Activated CD8-positive, alpha-beta memory T cell treated with anti-CD3 and anti-CD28 coated beads, Interleukin-2, amount 50 U/mL, for 24 hours (primary cell): ENCODE measurements at regions not wholly inside any gene's neighbourhood (a gene's known extent, or its start where the extent isn't known, plus 50 kb on each side); places are given as distances from the start of the nearest gene placed in this dataset.
"Not testable (repeated sequence)": the region's sequence is repeated elsewhere in the genome, so short reads cannot be mapped to it uniquely, and the experiment has no call there.

Source experiments
- DNase-seq: peaks from one replicate; pipeline ENCODE4 v3.0.0-alpha.2; 2020; ENCODE audit errors: extremely low read depth

DNA sequence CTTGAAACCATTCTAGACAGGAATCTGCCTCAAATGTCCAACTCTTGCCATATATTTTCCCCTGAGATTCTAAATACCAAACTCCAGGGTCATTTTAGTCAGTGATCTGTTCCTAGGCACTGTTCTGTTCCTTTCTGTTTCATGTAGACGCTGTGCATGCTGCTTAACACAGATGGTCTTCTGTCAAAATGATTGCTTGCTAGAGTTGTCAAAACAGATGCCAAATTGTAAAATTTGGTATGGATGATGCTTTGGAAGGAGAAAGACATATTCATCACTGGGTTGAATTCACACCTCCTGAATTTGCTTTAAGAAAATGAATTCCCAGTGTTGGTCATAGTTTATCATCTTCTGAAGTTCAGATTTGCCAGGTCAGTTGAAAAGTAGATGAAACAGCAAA, 425.9 kb downstream of the ETS1 start:
- DNase-seq = no peak

DNA sequence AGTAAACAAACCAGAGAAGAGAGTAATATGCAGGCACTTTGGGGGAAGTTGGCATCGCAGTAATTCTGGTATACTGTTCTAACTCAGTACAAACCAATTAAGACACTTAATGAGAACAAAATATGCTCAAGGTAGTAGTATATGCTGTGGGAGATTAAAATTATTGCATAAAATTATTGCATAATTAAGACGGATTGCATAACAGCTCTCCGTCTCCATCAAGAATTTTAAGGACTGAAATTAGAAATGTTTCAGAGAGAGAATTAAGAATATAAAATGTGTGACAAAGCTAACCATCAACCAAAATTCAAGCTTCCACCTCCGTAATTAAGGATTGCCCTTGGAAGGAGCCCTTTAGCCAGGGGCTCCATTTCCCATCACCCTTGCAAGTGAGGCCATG, 428.5 kb downstream of the ETS1 start:
- no peak for DNase-seq

DNA sequence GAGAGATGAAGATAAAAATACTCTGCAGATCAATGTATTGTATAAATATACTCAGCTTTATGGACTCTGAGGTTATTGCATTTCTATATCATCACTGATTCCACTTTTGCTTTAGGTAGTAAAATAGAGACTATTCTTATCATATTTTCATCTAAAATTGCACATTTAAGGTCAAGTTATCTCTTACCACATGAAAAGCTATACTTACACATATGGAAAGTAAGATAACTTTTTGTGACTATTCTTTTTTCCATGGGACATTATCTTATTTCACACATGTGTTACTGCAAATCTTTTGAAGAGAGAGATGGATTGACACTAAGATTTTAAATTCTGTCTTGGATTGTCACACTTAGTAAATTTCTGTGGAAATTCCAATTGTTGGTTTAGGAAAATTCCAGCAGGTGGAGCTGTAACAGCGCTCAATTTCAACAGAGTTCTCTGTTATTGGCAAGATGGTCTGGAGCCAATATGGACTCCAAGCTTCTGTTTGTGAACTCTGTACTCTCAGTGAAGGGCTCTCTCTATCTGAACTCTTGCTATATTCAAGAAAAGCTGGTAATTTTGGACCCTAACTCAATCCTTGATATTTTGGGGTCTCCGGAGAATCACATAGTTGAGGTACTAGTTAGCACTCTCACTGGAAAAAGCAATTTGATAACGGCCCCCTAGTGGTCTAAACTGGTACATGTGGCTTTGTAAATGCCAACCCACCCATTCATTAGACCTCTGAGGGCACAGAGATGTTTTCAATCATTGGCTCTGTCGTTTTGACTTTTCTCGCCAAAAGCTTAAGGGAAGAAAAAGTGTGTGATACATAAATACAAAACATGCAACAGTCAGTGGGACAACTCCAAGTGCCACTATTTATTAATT, 429.7 kb downstream of the ETS1 start:
- DNase-seq = peak; percentile 40

DNA sequence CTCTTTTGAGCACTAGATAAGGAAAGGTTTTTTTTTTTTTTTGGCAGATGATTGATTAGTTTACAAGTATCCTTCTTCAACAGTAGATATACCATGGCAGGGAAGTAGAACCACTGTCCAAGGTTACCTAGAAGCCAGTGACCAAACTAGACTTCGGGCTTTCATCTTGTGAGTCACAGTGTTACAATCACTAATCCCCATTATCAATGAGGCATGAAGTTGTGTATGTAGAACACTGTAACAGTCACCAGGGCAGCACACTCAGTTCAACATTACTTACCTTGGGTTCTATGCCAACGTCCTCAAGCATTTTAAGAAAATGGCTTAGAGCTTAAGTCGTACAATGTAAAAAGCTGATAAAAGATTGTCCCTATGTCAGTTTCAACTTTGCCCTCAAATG, 430.9 kb downstream of the ETS1 start:
- DNase-seq = no peak

DNA sequence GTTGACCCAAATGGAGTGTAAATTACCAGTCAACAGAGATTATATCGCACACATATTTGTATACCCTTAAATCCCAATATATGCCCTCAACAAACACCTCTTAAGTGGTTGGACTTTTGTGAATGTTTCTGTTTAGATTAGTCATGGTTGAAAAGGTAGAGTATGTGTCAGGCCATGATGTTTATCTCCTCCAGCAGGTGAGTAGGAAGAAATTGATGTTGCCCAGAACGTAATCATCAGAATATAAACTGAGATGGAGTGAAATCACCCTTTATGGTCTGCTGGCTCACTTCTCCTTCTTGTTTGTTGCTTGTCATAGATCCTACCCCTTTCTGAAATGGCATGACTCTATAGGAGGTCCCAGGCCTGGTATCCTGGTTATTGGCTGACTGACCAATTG, 431.8 kb downstream of the ETS1 start:
- no peak for DNase-seq

DNA sequence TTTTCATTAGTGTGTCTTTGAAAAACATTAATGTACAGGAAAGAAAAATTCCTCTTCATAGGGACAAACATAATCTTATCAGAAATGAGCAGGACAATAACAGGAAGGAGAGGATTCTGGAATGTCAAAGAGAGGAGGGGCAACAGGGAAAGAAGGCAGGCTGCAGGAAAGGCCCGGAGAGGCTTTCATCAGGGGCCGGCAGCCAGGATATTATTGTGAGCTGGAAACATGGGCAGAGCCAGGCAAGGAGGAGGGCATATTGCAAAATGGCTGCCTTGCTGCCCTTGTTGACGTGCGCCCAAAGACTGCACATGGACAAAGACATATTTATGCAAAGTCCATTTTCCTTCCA, 433.7 kb downstream of the ETS1 start:
- DNase-seq = no peak

DNA sequence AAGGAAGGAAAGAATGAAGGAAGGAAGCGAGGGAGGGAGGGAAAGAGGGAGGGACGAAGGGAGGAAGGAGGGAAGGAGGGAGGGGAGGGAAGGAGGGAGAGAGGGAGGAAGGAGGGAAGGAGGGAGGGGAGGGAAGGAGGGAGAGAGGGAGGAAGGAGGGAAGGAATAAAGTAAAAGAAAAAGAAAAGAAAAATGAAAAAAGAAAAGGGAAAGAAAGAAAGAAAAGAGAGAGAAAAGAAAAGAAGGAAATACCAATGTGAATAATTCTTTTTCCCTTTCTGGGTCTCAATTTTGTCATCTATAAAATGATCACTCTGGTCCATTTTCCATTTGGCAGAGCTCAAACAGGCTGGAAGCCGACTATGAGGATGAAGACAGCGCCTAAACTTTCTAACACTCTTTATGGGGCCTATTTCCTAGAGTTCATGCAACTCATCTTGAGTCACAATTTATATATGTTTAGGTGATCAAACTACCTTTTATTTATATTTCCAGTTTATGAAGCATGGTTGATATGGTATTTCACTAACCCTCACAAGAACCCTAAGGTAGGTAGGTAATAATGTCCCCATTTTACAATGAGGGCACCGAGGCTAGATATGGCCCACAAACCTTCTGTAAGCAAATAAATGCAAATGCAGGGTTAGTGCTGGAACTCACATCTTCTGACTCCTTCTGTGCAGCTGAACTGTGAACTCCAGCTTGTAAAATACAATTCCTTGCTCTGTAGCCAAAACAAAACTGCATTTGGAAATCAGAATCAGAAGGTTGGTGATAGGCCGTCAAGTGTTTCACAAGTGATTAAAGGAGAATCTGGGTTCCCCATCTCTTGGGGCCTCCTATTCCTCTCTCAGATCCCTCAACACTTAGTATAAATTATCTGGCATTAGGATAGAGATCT, 434.3 kb downstream of the ETS1 start:
- DNase-seq = no peak

DNA sequence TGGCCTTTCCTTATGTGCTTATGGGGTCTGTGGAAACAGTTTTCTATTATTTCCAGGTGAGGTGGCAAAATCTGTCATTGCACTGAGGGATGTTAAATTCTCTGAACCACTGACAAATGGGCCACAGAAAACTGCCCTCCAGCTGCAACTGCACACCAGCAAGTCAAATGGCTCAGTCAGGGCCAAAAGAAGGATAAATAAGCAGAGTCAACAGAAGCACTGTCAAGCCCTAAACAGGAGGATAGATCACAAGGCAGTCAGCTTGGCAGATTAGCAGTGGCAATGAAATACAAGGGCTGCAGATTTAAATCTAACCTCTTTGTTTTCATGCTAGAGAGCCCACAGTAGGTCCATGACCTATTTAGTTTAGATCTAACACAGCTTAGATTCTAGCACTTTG, 435.6 kb downstream of the ETS1 start:
- DNase-seq = no peak

DNA sequence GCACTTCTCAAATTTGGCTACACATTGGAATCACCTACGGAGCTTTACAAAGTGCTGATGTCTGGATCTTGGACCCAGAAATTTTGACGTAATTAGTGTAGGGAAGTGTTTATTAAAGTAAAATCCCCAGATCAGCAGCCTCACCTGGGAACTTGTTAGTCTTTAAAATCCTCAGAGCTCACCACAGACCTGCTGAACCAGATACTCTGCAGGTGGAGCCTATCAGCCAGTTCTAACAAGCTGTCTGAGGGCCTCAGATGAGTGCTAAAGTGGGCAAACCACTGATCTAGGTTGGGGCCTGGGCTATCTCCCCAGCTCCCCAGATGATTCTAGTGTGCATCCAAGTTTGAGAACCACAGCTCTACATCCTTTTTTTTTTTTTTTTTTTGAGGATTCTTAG, 436.0 kb downstream of the ETS1 start:
- DNase-seq = no peak

DNA sequence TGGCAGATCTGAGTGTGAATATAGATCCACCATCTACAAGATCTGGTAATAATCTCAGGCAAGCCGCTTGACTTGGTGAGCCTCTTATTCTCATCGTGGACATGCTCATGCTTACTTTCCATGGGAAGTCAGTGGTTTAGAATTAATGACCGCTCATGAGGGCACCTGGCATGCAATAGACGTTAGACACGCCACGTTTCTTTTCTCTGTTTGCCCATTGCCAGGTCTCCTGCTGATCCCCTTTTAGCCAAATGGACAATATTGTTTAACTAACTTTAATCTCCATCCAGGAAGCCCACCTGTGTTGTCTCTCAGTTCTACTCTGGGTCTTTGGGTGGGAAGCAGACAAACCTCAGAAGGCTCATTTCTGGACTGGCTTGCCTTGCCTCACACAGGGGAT, 439.1 kb downstream of the ETS1 start:
- DNase-seq = no peak

DNA sequence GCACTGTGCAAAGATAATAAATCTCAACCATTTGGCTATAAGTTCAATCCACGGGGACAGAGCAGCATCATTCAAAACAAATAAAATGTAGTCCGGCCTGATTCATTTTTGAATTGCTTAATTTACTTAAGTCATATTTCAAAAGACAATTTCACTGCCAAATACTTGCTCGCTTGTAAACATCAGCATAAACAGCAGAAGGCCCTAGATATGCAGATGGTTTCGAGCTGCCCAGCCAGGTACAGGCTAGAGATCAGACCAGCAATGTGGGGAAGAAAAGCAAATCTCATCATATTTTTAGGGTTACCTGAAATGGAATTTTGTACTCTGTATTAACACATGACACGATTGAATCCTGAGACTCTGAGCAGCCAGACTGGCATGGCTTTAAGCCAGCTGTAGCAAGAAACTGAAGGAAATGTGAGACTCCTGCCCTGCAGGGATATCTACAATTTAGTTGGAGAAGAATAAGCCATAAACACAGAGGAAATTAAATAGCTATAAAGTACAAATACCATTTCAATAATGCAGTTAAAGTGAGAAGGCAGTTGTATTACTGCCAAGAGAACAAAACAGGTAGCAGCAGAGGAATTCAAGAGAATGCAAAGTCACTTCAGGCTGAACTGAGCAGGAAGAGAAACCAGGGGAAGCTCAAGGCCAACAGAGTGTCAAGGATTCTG, 440.3 kb downstream of the ETS1 start:
- no peak for DNase-seq

DNA sequence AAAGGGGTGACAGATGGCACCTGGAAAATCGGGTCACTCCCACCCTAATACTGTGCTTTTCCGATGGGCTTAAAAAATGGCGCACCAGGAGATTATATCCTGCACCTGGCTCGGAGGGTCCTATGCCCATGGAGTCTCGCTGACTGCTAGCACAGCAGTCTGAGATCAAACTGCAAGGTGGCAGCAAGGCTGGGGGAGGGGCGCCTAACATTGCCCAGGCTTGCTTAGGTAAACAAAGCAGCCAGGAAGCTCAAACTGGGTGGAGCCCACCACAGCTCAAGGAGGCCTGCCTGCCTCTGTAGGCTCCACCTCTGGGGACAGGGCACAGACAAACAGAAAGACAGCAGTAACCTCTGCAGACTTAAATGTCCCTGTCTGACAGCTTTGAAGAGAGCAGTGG, 447.1 kb downstream of the ETS1 start:
- DNase-seq = not testable (repeated sequence)

DNA sequence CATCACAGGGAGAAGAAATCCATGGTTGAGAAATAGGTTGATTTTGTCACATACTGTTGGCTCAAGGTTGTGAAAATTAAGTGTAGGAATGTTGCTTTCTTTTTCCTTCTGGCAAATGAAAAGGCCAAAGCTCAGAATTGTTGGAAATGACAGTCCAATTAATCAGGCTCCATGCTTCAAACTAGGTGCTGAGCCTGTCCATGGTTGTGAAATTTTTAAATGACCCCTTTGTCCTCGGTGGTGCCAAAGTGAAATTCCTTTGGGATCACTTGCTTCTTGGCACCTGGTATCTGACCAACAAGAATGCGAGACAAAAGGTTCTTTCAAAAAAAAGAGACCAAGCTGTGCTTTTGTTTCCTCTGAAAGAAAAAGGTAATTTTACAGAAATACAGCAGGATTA, 451.9 kb downstream of the ETS1 start:
- no peak for DNase-seq

DNA sequence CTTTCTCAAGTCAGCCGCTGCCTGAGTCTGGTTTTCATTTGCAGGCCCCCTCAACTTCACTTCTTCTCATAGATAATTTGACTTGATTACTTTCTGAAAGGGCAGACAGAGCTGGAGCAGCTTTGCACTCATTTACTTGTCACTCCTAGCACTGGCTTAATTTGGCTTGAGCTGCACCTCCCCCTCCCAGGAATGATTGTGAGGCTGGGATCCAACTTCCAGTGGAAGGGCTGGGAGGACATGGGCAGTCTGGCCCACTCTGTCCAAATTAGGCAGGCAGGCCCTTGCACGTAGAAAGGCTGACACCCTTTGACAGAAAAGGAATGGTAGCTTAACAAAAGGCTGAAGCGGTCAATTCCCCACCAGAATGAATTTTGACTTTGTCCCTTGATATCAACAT, 453.9 kb downstream of the ETS1 start:
- no peak for DNase-seq

DNA sequence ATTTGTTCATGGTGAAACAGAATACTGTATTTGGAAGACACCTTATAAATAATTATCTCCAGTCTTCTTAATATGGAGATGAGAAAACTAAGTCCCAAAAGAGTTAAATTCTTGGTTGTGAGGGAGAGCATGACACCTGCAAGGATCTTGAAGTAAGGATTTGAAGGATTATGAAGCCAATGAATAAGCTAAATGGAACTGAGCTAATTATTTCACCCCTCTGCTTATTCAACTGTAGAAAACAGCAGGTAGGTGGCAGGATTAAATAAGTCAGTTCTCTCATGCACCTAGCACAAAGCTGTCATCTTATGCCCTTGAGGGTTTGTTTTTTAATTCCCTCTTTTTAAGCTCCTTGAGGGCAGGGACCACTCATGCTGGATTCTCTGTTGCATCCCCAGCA, 457.3 kb downstream of the ETS1 start:
- no peak for DNase-seq

DNA sequence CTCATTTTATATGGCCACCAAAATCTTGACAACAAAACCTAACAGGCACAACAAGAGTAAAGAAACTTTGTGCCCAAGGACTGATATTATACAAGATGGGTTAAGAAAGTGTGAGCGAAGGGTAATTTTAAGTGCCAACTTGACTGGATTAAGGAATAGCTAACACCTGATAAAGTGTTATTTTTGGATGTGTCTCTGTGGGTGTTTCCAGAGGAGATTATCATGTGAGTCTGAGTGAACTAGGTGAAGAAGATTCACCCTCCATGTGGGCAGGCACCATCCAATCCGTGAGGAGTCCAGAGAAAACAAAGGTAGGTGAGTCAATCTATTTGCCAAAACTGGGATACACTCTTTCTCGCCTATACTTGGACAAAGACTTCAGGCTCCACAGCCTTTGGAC, 461.6 kb downstream of the ETS1 start:
- no peak for DNase-seq

DNA sequence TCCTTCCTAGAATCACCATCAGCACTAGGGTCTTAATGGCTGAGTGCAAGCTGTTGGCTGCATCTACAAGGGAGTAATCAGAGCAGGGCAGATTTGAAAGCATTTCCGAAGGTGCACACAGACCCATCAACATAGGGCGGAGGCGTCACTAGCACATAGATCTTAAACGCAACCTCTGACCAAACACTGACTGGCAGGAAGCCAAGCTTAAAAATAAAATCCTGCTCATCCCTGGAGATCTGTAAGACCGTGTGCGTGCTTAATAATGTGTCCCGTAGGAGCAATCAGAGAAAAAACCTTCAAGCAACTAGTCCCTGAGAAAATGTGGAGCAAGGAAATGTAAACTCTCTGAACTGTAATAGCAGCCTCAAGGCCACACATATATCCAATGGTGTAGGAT, 470.5 kb downstream of the ETS1 start:
- no peak for DNase-seq

DNA sequence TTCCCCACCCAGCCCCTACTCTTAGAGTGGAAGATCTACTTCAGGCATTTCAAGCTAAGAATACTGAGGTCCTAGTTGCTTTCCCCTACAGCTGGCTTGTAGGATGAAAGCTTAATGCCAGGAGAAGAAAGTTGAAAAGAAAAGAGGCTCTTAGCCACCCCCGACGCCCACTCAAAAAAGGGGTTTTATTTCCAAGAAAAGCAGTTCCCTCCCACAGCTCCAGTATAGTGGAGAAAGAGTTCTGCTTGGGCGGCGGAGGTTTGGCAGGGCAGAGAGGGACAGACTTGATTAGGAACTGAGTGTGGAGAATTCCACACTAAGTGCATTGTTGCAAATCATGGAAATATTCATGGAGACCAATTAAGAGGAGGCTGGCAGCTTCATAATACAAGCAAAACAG, 470.9 kb downstream of the ETS1 start:
- no peak for DNase-seq

DNA sequence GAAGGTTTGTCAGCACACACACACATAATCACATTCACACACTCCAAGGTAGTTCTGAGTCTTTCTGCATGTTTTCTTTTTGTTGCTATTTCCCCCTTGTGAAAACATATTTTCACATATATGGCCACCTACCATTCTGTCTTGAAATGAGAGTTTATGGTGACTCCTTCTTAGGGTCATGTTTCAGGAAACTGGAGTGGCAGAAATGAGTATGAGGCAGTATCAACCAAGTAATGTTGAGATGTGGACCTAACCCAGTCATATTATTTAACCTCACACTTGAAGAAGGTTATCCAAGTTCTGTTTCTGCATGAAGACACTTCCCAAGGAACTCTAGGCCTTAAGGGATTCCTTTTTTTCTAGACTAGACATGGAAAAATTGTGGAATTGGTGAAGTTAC, 481.4 kb downstream of the ETS1 start:
- DNase-seq = no peak

DNA sequence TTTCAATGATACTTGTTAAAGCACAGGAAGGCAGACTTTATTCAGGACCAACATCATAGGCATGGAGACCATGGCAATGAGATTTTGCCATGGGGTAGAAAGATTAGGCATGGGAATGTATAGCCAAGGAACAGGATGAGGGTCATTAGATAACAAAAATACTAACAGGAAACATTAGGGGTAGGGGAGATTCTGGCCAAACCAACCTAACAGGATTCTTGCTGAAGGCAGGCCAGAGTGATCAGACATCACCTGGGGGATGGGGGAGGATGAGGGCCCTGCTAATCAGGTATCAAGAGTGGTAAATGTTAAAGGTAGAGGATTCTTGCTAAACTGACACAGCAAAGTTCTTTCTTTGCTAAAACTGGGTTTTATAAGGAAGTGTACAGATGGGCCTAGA, 481.8 kb downstream of the ETS1 start:
- DNase-seq = no peak

DNA sequence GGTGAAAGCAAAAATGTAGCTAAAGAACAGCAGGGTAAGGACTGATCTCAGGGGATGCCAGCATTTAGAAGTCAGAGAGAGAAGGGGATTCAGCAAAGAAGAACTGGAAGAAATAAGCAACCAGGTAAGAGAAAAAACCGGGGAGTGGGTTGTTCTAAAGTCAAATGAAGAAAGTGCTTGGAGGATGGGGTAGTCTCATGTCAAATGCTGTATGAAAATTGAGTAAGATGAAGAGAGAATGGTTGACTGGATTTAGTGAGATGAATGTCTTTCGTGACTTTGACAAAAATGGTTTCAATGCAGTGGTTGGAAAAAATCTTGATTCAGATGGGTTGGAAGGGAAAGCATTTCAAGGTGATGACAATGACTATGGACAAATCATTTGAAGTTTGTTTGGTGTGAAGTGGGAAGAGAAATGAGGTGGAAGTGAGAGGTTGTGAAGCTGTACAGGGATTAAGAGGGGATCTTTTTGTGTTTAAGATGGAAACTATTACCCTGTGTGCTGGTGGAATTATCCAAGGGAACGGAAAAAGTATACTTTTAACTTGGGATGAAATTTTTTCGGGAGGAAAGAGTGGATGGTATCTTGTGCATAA, 484.0 kb downstream of the ETS1 start:
- DNase-seq = no peak

DNA sequence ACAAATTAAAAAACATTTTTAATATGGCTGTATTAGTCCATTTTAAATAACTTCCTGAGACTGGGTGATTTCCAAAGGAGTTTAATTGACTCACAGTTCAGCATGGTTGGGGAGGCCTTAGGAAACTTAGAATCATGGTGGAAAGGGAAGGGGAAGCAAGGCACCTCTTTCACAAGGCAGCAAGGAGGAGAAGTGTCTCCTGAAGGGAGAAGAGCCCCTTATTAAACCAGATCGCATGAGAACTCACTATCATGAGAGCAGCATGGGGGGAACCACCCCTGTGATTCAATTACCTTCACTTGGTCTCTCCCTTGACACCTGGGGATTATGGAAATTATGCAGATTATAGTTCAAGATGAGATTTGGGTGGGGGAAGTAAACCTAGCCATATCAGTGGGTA, 488.6 kb downstream of the ETS1 start:
- no peak for DNase-seq
